Liver (tissue), 8 donors: ENCODE measurements at regions not wholly inside any gene's neighbourhood (a gene's known extent, or its start where the extent isn't known, plus 50 kb on each side); places are given as distances from the start of the nearest gene placed in this dataset.

Experiments
- DNase-seq: peaks from one replicate; pipeline ENCODE4 v3.0.0-alpha.2; 2017; ENCODE audit warnings: low spot score
- H3K27ac ChIP-seq, 2 donors: one replicate each; pipeline ENCODE4 v1.7.0; 2013; ENCODE audit warnings: inconsistent platforms in 2 of 2, low read length in 2 of 2, control low read depth in 1 of 2, low read depth in 1 of 2, mild to moderate bottlenecking in 1 of 2
- H3K27me3 ChIP-seq, 4 donors: one replicate each; pipeline versions ENCODE4 v1.6.1 to v1.7.0; 2013; ENCODE audit warnings: low read length in 3 of 4, inconsistent platforms in 1 of 4, mild to moderate bottlenecking in 1 of 4, moderate library complexity in 1 of 4; ENCODE audit not compliant: control insufficient read depth in 4 of 4, insufficient read depth in 4 of 4
- H3K36me3 ChIP-seq, 4 donors: one replicate each; pipeline versions ENCODE4 v1.6.1 to v1.7.0; 2013; ENCODE audit warnings: low read length in 3 of 4, mild to moderate bottlenecking in 3 of 4, low read depth in 1 of 4, moderate library complexity in 1 of 4; ENCODE audit not compliant: control insufficient read depth in 4 of 4, insufficient read depth in 3 of 4
- H3K4me1 ChIP-seq, 4 donors: one replicate each; pipeline versions ENCODE4 v1.6.1 to v1.7.0; 2013; ENCODE audit warnings: low read length in 3 of 4, mild to moderate bottlenecking in 3 of 4, moderate library complexity in 1 of 4; ENCODE audit not compliant: control insufficient read depth in 4 of 4, insufficient read depth in 4 of 4
- H3K4me3 ChIP-seq, 3 donors: one replicate each; pipeline versions ENCODE4 v1.6.1 to v1.7.0; 2013; ENCODE audit warnings: low read length in 3 of 3, control low read depth in 1 of 3, low read depth in 1 of 3, mild to moderate bottlenecking in 1 of 3
- H3K9ac ChIP-seq, 2 donors: one replicate each; pipeline ENCODE4 v1.7.0; 2013; ENCODE audit warnings: low read length in 2 of 2, mild to moderate bottlenecking in 2 of 2, moderate library complexity in 2 of 2, control low read depth in 1 of 2, low read depth in 1 of 2
- H3K9me3 ChIP-seq, 4 donors: one replicate each; pipeline versions ENCODE4 v1.6.1 to v1.7.0; 2013; ENCODE audit warnings: low read length in 3 of 4; ENCODE audit not compliant: control insufficient read depth in 4 of 4
- ATF3 ChIP-seq: IDR thresholded peaks from 2 replicates; pipeline ENCODE4 v1.6.1; 2016; ENCODE audit warnings: antibody characterized with exemption
- CTCF ChIP-seq: fragments of 150-350 bp; IDR thresholded peaks from 2 replicates; pipeline ENCODE4 v1.5.1; 2017; ENCODE audit warnings: improper control_type of control experiment, low read depth, low read length; ENCODE audit not compliant: missing input control
- EGR1 ChIP-seq, 2 donors: IDR thresholded peaks; 2 replicates each; pipeline ENCODE4 v1.6.1; 2016 to 2018; ENCODE audit warnings: antibody characterized with exemption in 2 of 2, low read depth in 2 of 2
- FOXA1 ChIP-seq: IDR thresholded peaks from 2 replicates; pipeline ENCODE4 v1.6.1; 2016; ENCODE audit warnings: antibody characterized with exemption
- FOXA2 ChIP-seq: IDR thresholded peaks from 2 replicates; pipeline ENCODE4 v1.6.1; 2016; ENCODE audit warnings: antibody characterized with exemption
- GABPA ChIP-seq, 2 donors: IDR thresholded peaks in 1 of 2; conservative IDR thresholded peaks in 1 of 2; 2 replicates each; pipeline ENCODE4 v1.6.1; 2016; ENCODE audit warnings: antibody characterized with exemption in 2 of 2, mild to moderate bottlenecking in 1 of 2, moderate library complexity in 1 of 2
- HNF4A ChIP-seq, 2 donors: conservative IDR thresholded peaks; 2 replicates each; pipeline ENCODE4 v1.6.1; 2016; ENCODE audit warnings: antibody characterized with exemption in 2 of 2, mild to moderate bottlenecking in 2 of 2
- HNF4G ChIP-seq: IDR thresholded peaks from 2 replicates; pipeline ENCODE4 v1.6.1; 2016; ENCODE audit warnings: antibody characterized with exemption
- JUND ChIP-seq, 2 donors: IDR thresholded peaks; 2 replicates each; pipeline ENCODE4 v1.6.1; 2016; ENCODE audit warnings: antibody characterized with exemption in 2 of 2
- MAX ChIP-seq: IDR thresholded peaks from 2 replicates; pipeline ENCODE4 v1.6.1; 2016; ENCODE audit warnings: antibody characterized with exemption
- NR2F2 ChIP-seq: IDR thresholded peaks from 2 replicates; pipeline ENCODE4 v1.6.1; 2016; ENCODE audit warnings: antibody characterized with exemption
- RAD21 ChIP-seq, 2 donors: IDR thresholded peaks; 2 replicates each; pipeline ENCODE4 v1.6.1; 2016; ENCODE audit warnings: antibody characterized with exemption in 2 of 2, mild to moderate bottlenecking in 2 of 2
- REST ChIP-seq: IDR thresholded peaks from 2 replicates; pipeline ENCODE4 v1.6.1; 2016; ENCODE audit warnings: antibody characterized with exemption, mild to moderate bottlenecking
- RXRA ChIP-seq, 2 donors: IDR thresholded peaks; 2 replicates each; pipeline ENCODE4 v1.6.1; 2017 to 2018; ENCODE audit warnings: antibody characterized with exemption in 2 of 2, mild to moderate bottlenecking in 1 of 2
- SP1 ChIP-seq: IDR thresholded peaks from 2 replicates; pipeline ENCODE4 v1.6.1; 2018; ENCODE audit warnings: antibody characterized with exemption, mild to moderate bottlenecking
- TAF1 ChIP-seq: conservative IDR thresholded peaks from 2 replicates; pipeline ENCODE4 v1.6.1; 2016; ENCODE audit warnings: antibody characterized with exemption, mild to moderate bottlenecking
- YY1 ChIP-seq: IDR thresholded peaks from 2 replicates; pipeline ENCODE4 v1.6.1; 2016; ENCODE audit warnings: antibody characterized with exemption, mild to moderate bottlenecking
- ZBTB33 ChIP-seq: IDR thresholded peaks from 2 replicates; pipeline ENCODE4 v1.6.1; 2016; ENCODE audit warnings: antibody characterized with exemption
- WGBS: extraction: QIAGEN DNeasy Blood & Tissue Kit; methylation state at CpG from one replicate; pipeline ENCODE4 v1.1.7; 2013; 5-methylcytosine and 5-hydroxymethylcytosine counted together
- donor health status: healthy.
- donor health status: healthy.
- donor health status: healthy.
- donor health status: healthy.
- donor health status: healthy.

GRCh38 chr5:94017579-94017978, 276.2 kb upstream of the POU5F2 start:
- TF ChIP-seq ATF3: no peak
- no peak for TF ChIP-seq HNF4A (conservative IDR thresholded peaks at IDR 0.05)
- no peak for TF ChIP-seq JUND (IDR thresholded peaks at IDR 0.05)
- TF ChIP-seq FOXA2: no peak
- no peak for TF ChIP-seq EGR1 (IDR thresholded peaks at IDR 0.05; ENCODE audit: low read depth in 2 of 2)
- TF ChIP-seq YY1: no peak
- no peak for TF ChIP-seq NR2F2
- no peak for TF ChIP-seq ZBTB33
- TF ChIP-seq HNF4G: no peak
- no peak for TF ChIP-seq FOXA1
- TF ChIP-seq REST: no peak
- TF ChIP-seq CTCF: no peak
- TF ChIP-seq RXRA (IDR thresholded peaks at IDR 0.05): no peak
- no peak for TF ChIP-seq GABPA (IDR thresholded peaks at IDR 0.05 in 1 of 2, conservative IDR thresholded peaks at IDR 0.05 in 1 of 2)
- TF ChIP-seq RAD21 (IDR thresholded peaks at IDR 0.05): no peak
- TF ChIP-seq TAF1: no peak
- TF ChIP-seq SP1: no peak
- Histone ChIP-seq H3K9ac (no peak overlapping the region), H3K4me1 (no peaks in the 10 kb centered on the region), H3K27me3 (no peaks in the 10 kb centered on the region), H3K36me3 (peaks cover 0 to 8% (median 2%) of the 10 kb centered on the region in 4 donors), H3K9me3 (peaks cover 0 to 4% (median 0%) of the 10 kb centered on the region in 4 donors), H3K27ac (no peak overlapping the region), H3K4me3 (no peak overlapping the region)
- DNase-seq: no peak
- 96% methylated on average over 2 of the region's 2 CpGs for WGBS

- Histone ChIP-seq H3K9me3 (peaks cover 0 to 4% (median 0%) of the 10 kb centered on the region in 4 donors), H3K4me1 (no peaks in the 10 kb centered on the region), H3K36me3 (peaks cover 0 to 2% (median 0%) of the 10 kb centered on the region in 4 donors), H3K27ac (no peak overlapping the region), H3K9ac (no peak overlapping the region), H3K27me3 (no peaks in the 10 kb centered on the region), H3K4me3 (no peak overlapping the region)
- no peak for DNase-seq
- WGBS: 97% methylated on average over 1 of the region's 1 CpG
- TF ChIP-seq ATF3 (no peak), FOXA1 (no peak), YY1 (no peak), GABPA (IDR thresholded peaks at IDR 0.05 in 1 of 2, conservative IDR thresholded peaks at IDR 0.05 in 1 of 2) (no peak), NR2F2 (no peak), EGR1 (IDR thresholded peaks at IDR 0.05; ENCODE audit: low read depth in 2 of 2) (no peak), RXRA (IDR thresholded peaks at IDR 0.05) (no peak), ZBTB33 (no peak), JUND (IDR thresholded peaks at IDR 0.05) (no peak), TAF1 (no peak), HNF4G (no peak), MAX (no peak), CTCF (no peak), RAD21 (IDR thresholded peaks at IDR 0.05) (no peak), FOXA2 (no peak)
These were observed 269.4 kb upstream of the POU5F2 start for GRCh38 chr5:94010814-94011213.
